WTC11 (cell line): ENCODE measurements at regions not wholly inside any gene's neighbourhood (a gene's known extent, or its start where the extent isn't known, plus 50 kb on each side); places are given as distances from the start of the nearest gene placed in this dataset.

Experiments used
- ATAC-seq: fragments of 200-7000 bp; cut with Tn5 transposase; 2 replicates; pipeline ENCODE4 v1.10.0; 2021; ENCODE audit warnings: mild to moderate bottlenecking, moderate library complexity
- CTCF ChIA-PET: fragments of 300-600 bp; sonication (Branson Sonifier 250); formaldehyde crosslinking; loops from one replicate; lab custom pipeline; 2021; ENCODE audit warnings: antibody characterized with exemption; lab: Charles Lee
- POLR2A ChIA-PET: fragments of 350-600 bp; sonication (Branson Sonifier 250); formaldehyde crosslinking; loops from one replicate; lab custom pipeline; 2021; ENCODE audit warnings: antibody characterized with exemption; lab: Charles Lee
- DNase-seq: peaks from one replicate; pipeline ENCODE4 v3.0.0; 2021; ENCODE audit warnings: low spot score
- H3K27ac Mint-ChIP-seq: 2 replicates; pipeline ENCODE4 v1.8.0; 2021; ENCODE audit warnings: mixed read lengths
- H3K27me3 Mint-ChIP-seq: 2 replicates; pipeline ENCODE4 v1.8.0; 2021; ENCODE audit warnings: low read depth, mild to moderate bottlenecking, moderate library complexity, mixed read lengths
- H3K36me3 Mint-ChIP-seq: 2 replicates; pipeline ENCODE4 v1.8.0; 2021; ENCODE audit warnings: mixed read lengths
- H3K4me1 Mint-ChIP-seq: 2 replicates; pipeline ENCODE4 v1.8.0; 2022; ENCODE audit warnings: mixed read lengths
- H3K4me3 Mint-ChIP-seq: 2 replicates; pipeline ENCODE4 v1.8.0; 2021; ENCODE audit warnings: mild to moderate bottlenecking, moderate library complexity, mixed read lengths
- H3K9me3 Mint-ChIP-seq: 2 replicates; pipeline ENCODE4 v1.8.0; 2021; ENCODE audit warnings: mixed read lengths
- ATF2 ChIP-seq: sonication (generic); formaldehyde crosslinking; IDR thresholded peaks from 2 replicates; pipeline ENCODE4 v1.8.1; 2022; ENCODE audit warnings: low read depth, missing genetic modification reagents, borderline replicate concordance
- ATF3 ChIP-seq: sonication (generic); formaldehyde crosslinking; conservative IDR thresholded peaks from 2 replicates; pipeline ENCODE4 v1.8.1; 2022; ENCODE audit warnings: mild to moderate bottlenecking, missing genetic modification reagents
- CTCF ChIP-seq: fragments of 200-600 bp; IDR thresholded peaks from 2 replicates; pipeline ENCODE4 v1.8.0; 2022; ENCODE audit warnings: antibody characterized with exemption
- ETV6 ChIP-seq: sonication (generic); formaldehyde crosslinking; IDR thresholded peaks from 2 replicates; pipeline ENCODE4 v1.8.1; 2022; ENCODE audit warnings: mild to moderate bottlenecking, missing genetic modification reagents
- GABPB1 ChIP-seq: sonication (generic); formaldehyde crosslinking; IDR thresholded peaks from 2 replicates; pipeline ENCODE4 v1.8.1; 2023; ENCODE audit warnings: mild to moderate bottlenecking, missing genetic modification reagents
- JUN ChIP-seq: sonication (generic); formaldehyde crosslinking; IDR thresholded peaks from 2 replicates; pipeline ENCODE4 v1.8.0; 2023; ENCODE audit warnings: mild to moderate bottlenecking, missing genetic modification reagents
- SMAD4 ChIP-seq: sonication (generic); formaldehyde crosslinking; IDR thresholded peaks from 2 replicates; pipeline ENCODE4 v1.8.0; 2022; ENCODE audit warnings: mild to moderate bottlenecking, missing genetic modification reagents
- STAT6 ChIP-seq: sonication (generic); formaldehyde crosslinking; conservative IDR thresholded peaks from 2 replicates; pipeline ENCODE4 v1.8.1; 2023; ENCODE audit warnings: mild to moderate bottlenecking, low read depth, missing genetic modification reagents, moderate library complexity
- ZBTB21 ChIP-seq: sonication (generic); formaldehyde crosslinking; IDR thresholded peaks from 2 replicates; pipeline ENCODE4 v1.8.1; 2023; ENCODE audit warnings: mild to moderate bottlenecking, missing genetic modification reagents, borderline replicate concordance
- ZNF263 ChIP-seq: sonication (generic); formaldehyde crosslinking; IDR thresholded peaks from 2 replicates; pipeline ENCODE4 v1.8.1; 2022; ENCODE audit warnings: low read depth, mild to moderate bottlenecking, moderate library complexity, missing genetic modification reagents
- ZNF416 ChIP-seq: fragments of 250-450 bp; sonication (Bioruptor Pico); IDR thresholded peaks from 2 replicates; pipeline ENCODE4 v1.9.0; 2021; ENCODE audit warnings: mild to moderate bottlenecking, inconsistent platforms
- TF ChIP-seq, protein P1 (sequence below): sonication (generic); formaldehyde crosslinking; IDR thresholded peaks from 2 replicates; pipeline ENCODE4 v1.8.1; 2023; ENCODE audit warnings: mild to moderate bottlenecking, missing genetic modification reagents
- TF ChIP-seq, protein P2 (sequence below): sonication (generic); formaldehyde crosslinking; IDR thresholded peaks from 2 replicates; pipeline ENCODE4 v1.8.1; 2023; ENCODE audit warnings: mild to moderate bottlenecking, missing genetic modification reagents, borderline replicate concordance
- TF ChIP-seq, protein P3 (sequence below): fragments of 250-450 bp; sonication (Bioruptor Pico); IDR thresholded peaks from 2 replicates; pipeline ENCODE4 v1.9.0; 2021; ENCODE audit warnings: moderate library complexity, mild to moderate bottlenecking, inconsistent platforms, borderline replicate concordance
- TF ChIP-seq, protein P4 (sequence below): fragments of 250-450 bp; sonication (Bioruptor Pico); IDR thresholded peaks from 2 replicates; pipeline ENCODE4 v2.1.2; 2022; ENCODE audit warnings: mild to moderate bottlenecking, moderate library complexity

DNA sequence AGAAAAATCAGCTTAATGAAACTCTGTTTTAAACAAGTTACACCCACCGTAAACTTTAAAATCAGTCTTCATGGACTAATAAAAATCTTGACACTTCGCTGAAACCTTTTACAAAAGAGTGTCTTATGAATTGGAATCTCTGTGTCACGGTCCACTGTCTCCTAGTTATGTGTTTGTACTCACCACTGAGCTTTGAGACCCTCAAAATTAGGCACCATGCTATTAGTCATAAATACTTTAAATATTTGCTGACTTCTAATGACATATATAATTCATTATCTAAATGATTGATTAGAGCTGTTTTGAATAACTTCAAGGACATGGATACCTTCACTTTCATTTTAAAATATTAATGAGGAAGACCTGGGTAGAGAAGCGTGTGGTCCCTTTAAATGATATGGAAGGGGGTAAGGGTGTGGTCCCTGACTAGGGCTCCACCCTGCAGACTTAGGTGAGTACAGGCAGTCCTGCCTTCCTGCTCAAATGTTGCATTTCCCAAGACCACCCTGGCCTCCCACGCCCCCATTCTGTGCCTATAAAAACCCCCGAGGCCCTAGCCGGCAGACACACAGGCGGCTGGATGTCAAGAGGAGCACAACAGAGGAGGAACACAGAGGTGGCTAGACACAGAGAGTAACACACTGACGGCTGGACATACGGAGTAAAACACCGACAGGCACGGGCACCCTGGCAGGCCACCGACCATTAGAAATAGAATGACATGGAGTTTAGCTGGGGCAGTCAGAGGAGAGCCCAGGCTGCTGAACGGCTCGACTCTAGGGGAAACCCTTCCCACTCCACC is 179.0 kb upstream of the CDH9 start (continued):
- TF ChIP-seq STAT6 (CRISPR knock-in tag), result no peak
- TF ChIP-seq, protein P1, sequence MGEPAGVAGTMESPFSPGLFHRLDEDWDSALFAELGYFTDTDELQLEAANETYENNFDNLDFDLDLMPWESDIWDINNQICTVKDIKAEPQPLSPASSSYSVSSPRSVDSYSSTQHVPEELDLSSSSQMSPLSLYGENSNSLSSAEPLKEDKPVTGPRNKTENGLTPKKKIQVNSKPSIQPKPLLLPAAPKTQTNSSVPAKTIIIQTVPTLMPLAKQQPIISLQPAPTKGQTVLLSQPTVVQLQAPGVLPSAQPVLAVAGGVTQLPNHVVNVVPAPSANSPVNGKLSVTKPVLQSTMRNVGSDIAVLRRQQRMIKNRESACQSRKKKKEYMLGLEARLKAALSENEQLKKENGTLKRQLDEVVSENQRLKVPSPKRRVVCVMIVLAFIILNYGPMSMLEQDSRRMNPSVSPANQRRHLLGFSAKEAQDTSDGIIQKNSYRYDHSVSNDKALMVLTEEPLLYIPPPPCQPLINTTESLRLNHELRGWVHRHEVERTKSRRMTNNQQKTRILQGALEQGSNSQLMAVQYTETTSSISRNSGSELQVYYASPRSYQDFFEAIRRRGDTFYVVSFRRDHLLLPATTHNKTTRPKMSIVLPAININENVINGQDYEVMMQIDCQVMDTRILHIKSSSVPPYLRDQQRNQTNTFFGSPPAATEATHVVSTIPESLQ (CRISPR knock-in tag), result no peak

GRCh38 chr5:27216367-27216950 is 178.1 kb upstream of the CDH9 start:
- Mint-ChIP-seq H3K27me3 (no peaks in the 10 kb centered on the region), H3K9me3 (peaks cover 8% of the 10 kb centered on the region), H3K27ac (no peak overlapping the region), H3K4me1 (no peaks in the 10 kb centered on the region), H3K36me3 (peaks cover 8% of the 10 kb centered on the region; the same call in 1 of the 2 replicates), H3K4me3 (no peak overlapping the region)
- ChIA-PET CTCF (no interaction called here), POLR2A (no interaction called here)
- ATAC-seq, result no peak
- DNase-seq, result no peak
- no peak for TF ChIP-seq ATF3 (CRISPR knock-in tag)
- no peak for TF ChIP-seq ZBTB21 (CRISPR knock-in tag)
- TF ChIP-seq, protein P1 (CRISPR knock-in tag), result no peak
- TF ChIP-seq, protein P2, sequence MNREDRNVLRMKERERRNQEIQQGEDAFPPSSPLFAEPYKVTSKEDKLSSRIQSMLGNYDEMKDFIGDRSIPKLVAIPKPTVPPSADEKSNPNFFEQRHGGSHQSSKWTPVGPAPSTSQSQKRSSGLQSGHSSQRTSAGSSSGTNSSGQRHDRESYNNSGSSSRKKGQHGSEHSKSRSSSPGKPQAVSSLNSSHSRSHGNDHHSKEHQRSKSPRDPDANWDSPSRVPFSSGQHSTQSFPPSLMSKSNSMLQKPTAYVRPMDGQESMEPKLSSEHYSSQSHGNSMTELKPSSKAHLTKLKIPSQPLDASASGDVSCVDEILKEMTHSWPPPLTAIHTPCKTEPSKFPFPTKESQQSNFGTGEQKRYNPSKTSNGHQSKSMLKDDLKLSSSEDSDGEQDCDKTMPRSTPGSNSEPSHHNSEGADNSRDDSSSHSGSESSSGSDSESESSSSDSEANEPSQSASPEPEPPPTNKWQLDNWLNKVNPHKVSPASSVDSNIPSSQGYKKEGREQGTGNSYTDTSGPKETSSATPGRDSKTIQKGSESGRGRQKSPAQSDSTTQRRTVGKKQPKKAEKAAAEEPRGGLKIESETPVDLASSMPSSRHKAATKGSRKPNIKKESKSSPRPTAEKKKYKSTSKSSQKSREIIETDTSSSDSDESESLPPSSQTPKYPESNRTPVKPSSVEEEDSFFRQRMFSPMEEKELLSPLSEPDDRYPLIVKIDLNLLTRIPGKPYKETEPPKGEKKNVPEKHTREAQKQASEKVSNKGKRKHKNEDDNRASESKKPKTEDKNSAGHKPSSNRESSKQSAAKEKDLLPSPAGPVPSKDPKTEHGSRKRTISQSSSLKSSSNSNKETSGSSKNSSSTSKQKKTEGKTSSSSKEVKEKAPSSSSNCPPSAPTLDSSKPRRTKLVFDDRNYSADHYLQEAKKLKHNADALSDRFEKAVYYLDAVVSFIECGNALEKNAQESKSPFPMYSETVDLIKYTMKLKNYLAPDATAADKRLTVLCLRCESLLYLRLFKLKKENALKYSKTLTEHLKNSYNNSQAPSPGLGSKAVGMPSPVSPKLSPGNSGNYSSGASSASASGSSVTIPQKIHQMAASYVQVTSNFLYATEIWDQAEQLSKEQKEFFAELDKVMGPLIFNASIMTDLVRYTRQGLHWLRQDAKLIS (CRISPR knock-in tag), result no peak
- TF ChIP-seq, protein P3, sequence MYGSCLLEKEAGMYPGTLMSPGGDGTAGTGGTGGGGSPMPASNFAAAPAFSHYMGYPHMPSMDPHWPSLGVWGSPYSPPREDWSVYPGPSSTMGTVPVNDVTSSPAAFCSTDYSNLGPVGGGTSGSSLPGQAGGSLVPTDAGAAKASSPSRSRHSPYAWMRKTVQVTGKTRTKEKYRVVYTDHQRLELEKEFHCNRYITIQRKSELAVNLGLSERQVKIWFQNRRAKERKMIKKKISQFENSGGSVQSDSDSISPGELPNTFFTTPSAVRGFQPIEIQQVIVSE (CRISPR knock-in tag), result no peak
- TF ChIP-seq ETV6 (CRISPR knock-in tag), result no peak
- TF ChIP-seq JUN (CRISPR knock-in tag), result no peak
- TF ChIP-seq CTCF, result no peak
- TF ChIP-seq GABPB1 (CRISPR knock-in tag), result no peak
- no peak for TF ChIP-seq ZNF263 (CRISPR knock-in tag)
- TF ChIP-seq, protein P4, sequence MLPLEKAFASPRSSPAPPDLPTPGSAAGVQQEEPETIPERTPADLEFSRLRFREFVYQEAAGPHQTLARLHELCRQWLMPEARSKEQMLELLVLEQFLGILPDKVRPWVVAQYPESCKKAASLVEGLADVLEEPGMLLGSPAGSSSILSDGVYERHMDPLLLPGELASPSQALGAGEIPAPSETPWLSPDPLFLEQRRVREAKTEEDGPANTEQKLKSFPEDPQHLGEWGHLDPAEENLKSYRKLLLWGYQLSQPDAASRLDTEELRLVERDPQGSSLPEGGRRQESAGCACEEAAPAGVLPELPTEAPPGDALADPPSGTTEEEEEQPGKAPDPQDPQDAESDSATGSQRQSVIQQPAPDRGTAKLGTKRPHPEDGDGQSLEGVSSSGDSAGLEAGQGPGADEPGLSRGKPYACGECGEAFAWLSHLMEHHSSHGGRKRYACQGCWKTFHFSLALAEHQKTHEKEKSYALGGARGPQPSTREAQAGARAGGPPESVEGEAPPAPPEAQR (CRISPR knock-in tag), result no peak
- TF ChIP-seq ZNF416 (CRISPR knock-in tag), result no peak
- no peak for TF ChIP-seq SMAD4
- no peak for TF ChIP-seq ATF2 (CRISPR knock-in tag)
